ENCODE measurements at regions not wholly inside any gene's neighbourhood (a gene's known extent, or its start where the extent isn't known, plus 50 kb on each side); places are given as distances from the start of the nearest gene placed in this dataset.

- no peak for TF ChIP-seq CTCF (IDR thresholded peaks at IDR 0.05)
- TF ChIP-seq POLR2A (IDR thresholded peaks at IDR 0.05): no peak
Observed at GRCh38 chr11:15692739-15693138, 578.0 kb downstream of the INSC start.
